ENCODE measurements at regions not wholly inside any gene's neighbourhood (a gene's known extent, or its start where the extent isn't known, plus 50 kb on each side); places are given as distances from the start of the nearest gene placed in this dataset.

GRCh38 chr3:107241217-107241616 lies 136.0 kb upstream of the CCDC54 start:
- peak in 1 of 2 donors; percentile 9 for DNase-seq

- no peak for DNase-seq
Observed at GRCh38 chr3:107242579-107242978, 134.7 kb upstream of the CCDC54 start.

DNA sequence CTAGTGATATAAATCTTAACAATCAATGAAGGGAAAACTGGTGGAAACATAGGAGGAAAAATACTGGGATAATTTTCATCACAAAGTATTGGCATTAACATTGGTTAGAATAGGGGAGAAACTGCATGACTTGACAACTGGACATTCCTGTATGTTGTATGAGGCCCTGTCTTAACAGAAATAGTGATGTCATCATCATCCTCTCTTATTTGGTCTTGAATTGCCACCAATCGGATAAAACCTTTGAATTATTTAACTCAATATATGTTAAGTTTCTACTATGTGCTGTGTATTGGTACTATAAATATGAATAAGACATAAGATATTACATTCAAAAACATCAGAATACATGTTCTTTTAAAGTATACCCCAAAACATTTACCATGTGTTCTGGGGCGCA lies 130.1 kb upstream of the CCDC54 start:
- no peak for DNase-seq

DNA sequence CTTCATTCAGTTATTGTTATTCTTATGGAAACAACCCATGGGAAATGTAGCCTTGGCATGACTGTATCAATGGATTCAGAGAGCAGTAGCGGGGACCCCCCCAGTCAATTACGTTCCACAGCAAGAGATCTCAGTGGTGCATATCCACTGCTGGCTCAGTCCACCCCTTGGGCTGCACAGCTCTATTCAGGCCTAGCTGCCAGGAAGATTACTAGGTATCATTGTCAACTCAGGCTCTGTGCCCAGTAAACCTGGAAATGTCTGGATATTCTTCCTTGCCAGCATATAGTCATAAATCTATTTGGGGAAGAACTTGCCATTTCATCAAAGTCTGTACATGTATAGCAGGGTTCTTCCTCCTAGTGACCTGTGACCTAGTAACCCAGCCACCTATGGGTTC lies 128.1 kb upstream of the CCDC54 start:
- no peak for DNase-seq

DNA sequence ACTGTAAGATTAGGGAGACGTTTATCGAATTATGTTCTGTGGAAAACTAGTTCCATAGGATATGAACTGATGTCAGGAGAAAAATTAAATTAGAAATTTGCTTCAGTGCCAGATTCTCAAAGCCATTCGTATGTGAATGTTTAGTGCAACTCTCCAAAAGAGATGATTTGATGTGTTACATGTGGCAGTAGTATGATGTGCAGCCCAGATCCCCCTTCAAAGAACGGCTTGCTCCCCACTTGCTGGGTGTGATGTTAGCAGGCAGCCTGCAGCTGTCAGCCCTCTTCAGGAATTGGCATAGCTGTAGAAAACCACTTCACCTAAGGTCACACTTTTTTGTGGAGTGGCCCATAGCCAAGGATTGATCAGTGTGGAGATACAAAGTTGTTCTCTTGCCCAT lies 127.0 kb upstream of the CCDC54 start:
- no peak for DNase-seq

DNA sequence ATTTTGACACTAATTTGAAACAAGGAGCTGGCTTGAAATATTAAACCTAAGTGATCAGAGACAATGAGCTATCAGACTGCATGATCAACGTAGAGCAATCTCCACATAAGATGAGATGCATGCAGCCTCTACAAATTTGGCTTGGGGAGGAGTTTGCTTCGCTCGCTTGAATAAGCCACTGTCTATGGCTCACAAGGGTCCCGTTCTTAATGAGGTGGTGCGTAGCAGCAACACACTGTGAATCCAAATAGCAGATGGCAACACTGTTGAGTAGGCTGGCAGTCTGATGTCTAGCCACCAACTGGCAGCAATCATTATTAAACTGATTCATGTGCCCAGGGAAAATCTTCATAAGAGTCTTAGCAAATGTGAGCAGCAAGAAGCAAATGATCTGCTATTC lies 125.4 kb upstream of the CCDC54 start:
- DNase-seq: no peak

DNA sequence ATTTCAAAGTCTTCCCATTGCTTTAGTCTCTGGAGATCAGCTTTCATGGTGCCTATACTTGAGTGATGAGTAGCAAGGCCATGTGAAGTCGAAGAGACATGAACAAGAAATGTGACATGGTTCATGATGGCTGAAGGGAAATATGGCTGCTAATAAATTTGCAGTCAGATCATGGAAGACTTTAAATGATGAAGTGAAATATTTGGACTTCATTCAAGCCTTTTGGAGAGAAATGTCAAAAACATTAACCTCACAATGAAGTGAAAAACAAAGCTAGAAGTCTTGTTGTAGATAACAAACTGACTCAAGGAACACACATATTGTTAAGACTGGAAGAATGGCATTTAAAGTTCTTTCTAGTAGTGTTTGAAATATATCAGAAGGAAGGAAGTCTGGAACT lies 120.3 kb upstream of the CCDC54 start:
- DNase-seq: no peak

DNA sequence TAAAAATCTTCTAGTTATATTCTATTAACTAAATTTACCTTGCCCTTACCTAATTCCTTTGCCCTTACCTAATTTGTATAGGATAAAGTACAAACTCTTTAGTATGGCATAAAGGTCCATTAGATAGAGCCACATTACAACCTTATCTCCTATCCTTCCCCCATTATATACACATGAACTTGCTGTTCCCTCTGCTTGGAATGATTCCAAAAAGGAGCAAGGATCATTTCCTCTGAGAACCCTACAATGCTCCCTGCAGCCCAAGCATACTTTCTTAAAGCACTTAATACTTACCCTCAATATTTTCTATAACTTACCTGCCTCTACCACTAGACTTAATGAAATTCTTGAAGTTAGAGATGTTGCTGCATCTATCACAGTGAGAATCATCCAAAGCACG lies 118.9 kb upstream of the CCDC54 start:
- no peak for DNase-seq

GRCh38 chr3:107260207-107260606 lies 117.0 kb upstream of the CCDC54 start:
- DNase-seq: no peak

DNA sequence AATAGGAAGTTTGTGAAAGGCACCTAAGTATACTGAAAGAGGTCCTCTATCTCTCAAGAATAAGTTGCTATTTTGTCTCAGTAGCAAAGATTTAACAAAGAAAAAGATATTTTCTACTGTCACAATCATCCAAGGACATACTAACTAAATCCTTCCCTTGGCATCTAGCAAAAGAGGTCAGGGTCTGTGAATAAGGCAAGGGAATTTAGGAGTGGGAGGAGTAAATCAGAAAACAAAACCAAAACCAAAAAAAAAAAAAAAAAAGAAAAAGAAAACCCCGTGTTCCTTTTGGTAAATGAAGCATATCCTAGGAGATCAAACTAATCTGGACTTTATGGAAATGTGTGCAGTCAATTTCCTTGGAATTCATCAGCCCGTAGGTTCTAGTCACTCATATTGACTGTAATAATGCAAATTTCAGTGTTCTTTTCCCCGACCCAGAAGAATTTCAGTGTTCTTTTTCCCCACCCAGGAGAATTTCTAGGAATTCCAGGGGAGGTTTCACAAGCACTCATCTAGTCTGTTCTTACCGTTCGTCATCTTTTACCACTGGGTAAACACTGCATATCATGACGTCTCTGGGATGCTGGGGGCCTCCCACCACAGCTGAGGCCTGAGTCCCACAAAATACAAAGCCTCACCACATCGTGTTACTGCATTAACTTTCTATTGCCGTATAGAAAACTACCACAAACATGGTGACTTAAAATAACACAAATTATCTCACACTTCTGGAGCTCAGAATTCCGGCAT lies 113.8 kb upstream of the CCDC54 start:
- no peak for DNase-seq

GRCh38 chr3:107264888-107265287 lies 112.4 kb upstream of the CCDC54 start:
- DNase-seq: no peak

- no peak for DNase-seq
Observed at GRCh38 chr3:107265526-107265925, 111.7 kb upstream of the CCDC54 start.

DNA sequence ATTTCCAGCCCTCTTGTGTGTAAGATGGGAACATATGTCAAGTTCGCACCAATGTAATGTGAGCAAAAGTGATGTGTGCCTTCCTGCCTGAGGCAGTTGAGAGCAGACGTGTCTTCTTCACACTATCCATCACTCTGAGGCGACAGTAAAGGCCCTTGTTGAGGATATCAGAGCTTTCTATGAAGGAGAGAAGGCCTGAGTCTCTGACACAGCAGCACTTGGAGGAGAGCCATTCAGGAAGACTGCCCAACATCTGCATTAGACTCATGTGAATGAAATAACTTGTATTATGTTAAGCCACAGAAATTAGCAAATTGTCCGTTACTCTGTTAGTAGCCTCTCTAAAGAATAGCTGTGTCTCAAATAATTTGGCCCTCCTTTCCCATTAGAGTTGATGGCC lies 108.8 kb upstream of the CCDC54 start:
- DNase-seq: no peak

GRCh38 chr3:107269136-107269535 lies 108.1 kb upstream of the CCDC54 start:
- DNase-seq: no peak

DNA sequence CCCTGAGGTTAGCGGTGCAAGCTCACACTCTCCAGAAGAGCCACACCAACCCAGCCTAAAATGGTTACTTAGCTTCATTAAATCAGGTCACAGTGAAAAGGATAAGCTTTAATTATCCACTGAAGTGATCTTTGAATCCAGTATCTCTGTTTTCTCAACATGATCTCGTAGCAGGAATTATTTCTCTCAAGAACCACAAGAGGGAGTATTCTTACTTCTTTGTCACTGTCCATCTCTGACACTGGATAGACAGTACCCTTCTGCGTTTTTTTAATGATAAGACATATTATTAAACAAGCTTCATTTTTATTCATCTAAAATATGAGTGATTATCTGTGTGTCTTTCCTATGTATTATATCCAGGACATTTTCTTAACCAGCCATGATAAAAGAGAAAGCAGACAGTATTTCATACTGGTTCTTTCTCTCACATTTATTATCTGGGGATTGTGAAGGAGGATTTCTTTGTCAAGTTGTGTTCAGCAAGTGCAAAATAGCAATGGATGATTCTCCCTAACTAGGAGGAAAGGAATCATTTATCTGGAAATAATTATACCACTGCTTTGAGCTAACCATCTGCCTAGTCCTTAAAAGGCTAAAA lies 105.4 kb upstream of the CCDC54 start:
- DNase-seq: no peak

DNA sequence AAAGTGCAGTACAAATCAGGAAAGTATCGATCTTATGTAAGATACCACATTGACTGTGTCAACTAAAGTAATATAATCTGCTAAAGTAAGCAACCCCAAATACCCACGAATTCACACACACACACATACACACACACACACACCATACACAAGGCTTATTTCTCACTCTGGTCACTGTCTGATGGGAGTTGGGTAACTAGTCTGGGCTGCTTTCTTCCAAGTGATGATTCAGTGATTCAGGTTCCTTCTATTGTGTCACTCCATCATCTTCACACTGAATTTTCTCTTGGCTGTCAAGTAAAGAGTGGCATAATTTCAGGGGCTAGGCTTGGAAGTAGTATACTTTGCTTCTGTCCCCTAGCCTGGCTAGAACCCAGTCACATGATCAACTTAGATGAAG lies 104.8 kb upstream of the CCDC54 start:
- DNase-seq: no peak

DNA sequence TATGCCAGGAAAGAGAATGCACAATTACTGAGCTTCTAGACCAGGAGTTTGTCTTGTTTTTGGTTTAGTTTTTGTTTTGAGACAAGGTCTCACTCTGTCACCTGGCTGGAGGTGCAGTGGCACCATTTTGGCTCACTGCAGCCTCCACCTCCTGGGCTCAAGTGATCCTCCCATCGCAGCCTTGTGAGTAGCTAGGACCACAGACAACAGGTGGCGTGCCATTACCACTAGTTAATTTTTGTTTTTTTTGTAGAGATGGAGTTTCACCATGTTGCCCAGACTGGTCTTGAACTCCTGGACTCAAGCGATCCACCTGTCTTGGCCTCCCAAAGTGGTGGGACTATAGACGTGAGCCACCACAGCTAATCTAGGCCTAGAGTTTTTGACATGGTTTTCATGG lies 104.4 kb upstream of the CCDC54 start:
- DNase-seq: no peak

GRCh38 chr3:107273771-107274170 lies 103.5 kb upstream of the CCDC54 start:
- no peak for DNase-seq

DNA sequence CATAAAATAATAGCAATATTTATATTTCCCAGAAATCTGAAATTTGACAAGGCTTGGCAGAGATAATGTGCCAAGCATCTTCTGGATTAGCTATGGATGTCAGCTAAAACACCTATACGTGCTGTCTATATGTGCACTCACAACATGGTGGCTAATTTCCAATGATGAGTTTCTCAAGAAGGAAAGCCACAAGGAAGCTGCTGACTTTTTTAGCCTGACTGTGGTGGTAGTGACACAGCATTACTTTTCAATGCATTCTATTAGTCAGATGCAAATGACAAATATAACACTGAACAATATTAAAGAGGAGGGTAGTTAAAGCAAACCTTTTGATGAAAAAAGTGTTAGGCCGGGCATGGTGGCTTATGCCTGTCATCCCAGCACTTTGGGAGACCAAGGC lies 101.7 kb upstream of the CCDC54 start:
- DNase-seq: no peak

- DNase-seq: no peak
Observed at GRCh38 chr3:107283948-107284347, 93.3 kb upstream of the CCDC54 start.

GRCh38 chr3:107284612-107285011 lies 92.6 kb upstream of the CCDC54 start:
- DNase-seq: no peak

DNA sequence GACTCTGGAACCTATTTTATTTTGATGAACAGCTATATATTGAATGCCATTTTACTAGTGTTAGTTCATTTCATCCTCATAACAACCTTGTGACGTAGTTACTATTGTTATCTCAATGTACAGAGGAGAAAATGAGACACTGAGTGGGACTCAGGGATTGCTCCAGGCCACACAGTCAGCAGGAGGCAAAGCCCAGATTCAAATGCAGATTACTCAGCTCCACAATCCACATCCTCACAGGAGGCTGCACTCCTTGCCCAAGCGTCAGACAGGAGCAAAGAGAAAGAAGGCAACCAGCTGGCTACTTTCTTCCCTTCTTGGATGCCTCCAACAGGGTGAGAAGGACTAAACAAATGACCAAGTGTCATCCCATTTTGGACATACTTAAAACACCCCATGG lies 92.0 kb upstream of the CCDC54 start:
- DNase-seq: no peak

DNA sequence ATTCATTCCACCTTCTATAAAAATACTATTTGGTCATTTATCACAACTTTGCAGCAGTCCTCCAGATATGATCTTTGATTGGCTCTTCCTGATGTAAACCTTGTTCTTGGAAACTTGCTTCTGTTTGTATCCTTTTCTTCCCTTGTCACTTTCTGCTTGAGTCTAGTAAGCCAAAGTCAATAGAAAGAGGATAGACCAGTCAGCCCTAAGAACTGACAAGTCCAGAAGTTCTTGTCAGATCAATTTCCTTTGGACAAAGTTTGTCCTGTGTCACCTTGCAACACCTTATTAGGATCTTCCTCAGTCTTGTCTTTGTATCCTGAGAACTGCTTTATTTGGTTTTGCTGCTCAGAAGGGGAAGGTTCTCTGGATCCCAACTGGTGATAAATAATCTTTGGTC lies 87.9 kb upstream of the CCDC54 start:
- DNase-seq: no peak

- DNase-seq: no peak
Observed at GRCh38 chr3:107294117-107294516, 83.1 kb upstream of the CCDC54 start.

DNA sequence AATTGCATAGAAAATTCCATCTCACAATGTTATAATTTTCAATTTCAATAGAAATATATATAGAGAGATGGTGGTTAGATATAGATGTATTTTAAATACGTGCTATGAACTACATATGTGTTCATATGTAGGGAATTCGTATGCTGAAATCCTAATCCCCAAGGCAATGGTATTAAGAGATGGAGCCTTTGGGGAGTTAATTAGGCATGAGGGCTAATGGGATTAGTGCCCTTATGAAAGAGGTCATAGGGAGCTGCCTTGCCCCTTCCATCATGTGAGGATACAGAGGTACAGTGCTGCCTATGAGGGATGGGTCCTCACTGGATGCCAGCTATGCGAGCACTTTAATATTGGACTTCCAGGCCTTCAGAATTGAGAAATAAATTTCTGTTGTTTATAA lies 79.6 kb upstream of the CCDC54 start:
- no peak for DNase-seq

Data from stimulated activated CD4-positive, alpha-beta T cell treated with anti-CD3 and anti-CD28 coated beads, Interleukin-2, amount 100 ng/mL, for 24 hours (primary cell).